KMS-11 (cell line): ENCODE measurements at regions not wholly inside any gene's neighbourhood (a gene's known extent, or its start where the extent isn't known, plus 50 kb on each side); places are given as distances from the start of the nearest gene placed in this dataset.

Experiments
- H2AFZ ChIP-seq: fragments of 200-600 bp; sonication (generic); 2 replicates; pipeline ENCODE4 v1.6.1; 2016; ENCODE audit warnings: antibody characterized with exemption, mixed run types, low read depth
- H3K27ac ChIP-seq: fragments of 200-600 bp; sonication (generic); 2 replicates; pipeline ENCODE4 v1.6.1; 2016; ENCODE audit warnings: mild to moderate bottlenecking, mixed run types
- H3K27me3 ChIP-seq: fragments of 200-600 bp; sonication (generic); 2 replicates; pipeline ENCODE4 v1.6.1; 2017; ENCODE audit warnings: mild to moderate bottlenecking, low read depth, mixed run types, moderate library complexity; ENCODE audit not compliant: insufficient read depth
- H3K36me3 ChIP-seq: fragments of 200-600 bp; sonication (generic); 2 replicates; pipeline ENCODE4 v1.6.1; 2017; ENCODE audit warnings: mild to moderate bottlenecking, mixed run types; ENCODE audit not compliant: insufficient read depth
- H3K4me1 ChIP-seq: fragments of 200-600 bp; sonication (generic); 2 replicates; pipeline ENCODE4 v1.6.1; 2016; ENCODE audit warnings: mild to moderate bottlenecking, low read depth, mixed run types; ENCODE audit not compliant: poor library complexity, severe bottlenecking
- H3K4me2 ChIP-seq: fragments of 200-600 bp; sonication (generic); 2 replicates; pipeline ENCODE4 v1.7.0; 2016; ENCODE audit warnings: mild to moderate bottlenecking, mixed run types
- H3K4me3 ChIP-seq: fragments of 200-600 bp; sonication (generic); IDR thresholded peaks from 2 replicates; pipeline ENCODE4 v1.6.1; 2017; ENCODE audit warnings: low read depth, low read length, mixed read lengths; ENCODE audit not compliant: insufficient read depth
- H3K79me2 ChIP-seq: fragments of 200-600 bp; sonication (generic); 2 replicates; pipeline ENCODE4 v1.6.1; 2016; ENCODE audit warnings: low read depth, mixed run types; ENCODE audit not compliant: insufficient read depth
- H3K9ac ChIP-seq: fragments of 200-600 bp; sonication (generic); 2 replicates; pipeline ENCODE4 v1.6.1; 2016; ENCODE audit warnings: mild to moderate bottlenecking, mixed run types
- H4K20me1 ChIP-seq: fragments of 200-600 bp; sonication (generic); 2 replicates; pipeline ENCODE4 v1.6.1; 2016; ENCODE audit warnings: mild to moderate bottlenecking, mixed run types; ENCODE audit not compliant: insufficient read depth
- CTCF ChIP-seq: fragments of 200-600 bp; sonication (generic); conservative IDR thresholded peaks from 2 replicates; pipeline ENCODE4 v1.6.1; 2017; ENCODE audit warnings: low read depth, mild to moderate bottlenecking, antibody characterized with exemption, low read length, moderate library complexity, mixed read lengths

- H3K4me2 ChIP-seq: no peak overlapping the region
These were observed 710.0 kb upstream of the PTBP2 start for GRCh38 chr1:96011606-96012005.

DNA sequence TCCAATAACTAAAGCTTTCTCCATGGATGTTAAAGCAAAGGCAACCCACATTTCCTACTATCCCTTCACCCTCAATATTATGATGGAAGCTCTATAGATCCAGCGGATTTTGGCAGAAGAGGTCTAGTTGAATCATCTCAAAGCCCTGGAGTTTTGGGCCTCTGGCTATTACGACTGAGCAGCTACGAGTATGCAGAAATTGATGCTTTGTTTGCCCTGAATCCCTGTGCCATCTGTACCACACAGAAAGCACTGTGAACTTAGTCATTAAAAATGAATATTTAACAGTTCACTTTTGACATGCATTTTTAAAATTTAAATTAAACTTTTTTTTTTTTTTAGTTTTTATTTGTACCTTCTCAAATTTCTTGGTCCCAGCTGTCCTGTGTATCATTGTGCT, 705.4 kb upstream of the PTBP2 start:
- H4K20me1 ChIP-seq: no peaks in the 10 kb centered on the region
- TF ChIP-seq CTCF: no peak

More at GRCh38 chr1:96011606-96012005, 710.0 kb upstream of the PTBP2 start:
- no peaks in the 10 kb centered on the region for H3K79me2 ChIP-seq
- H2AFZ ChIP-seq: no peak overlapping the region
- no peaks in the 10 kb centered on the region for H4K20me1 ChIP-seq
- no peak overlapping the region for H3K4me3 ChIP-seq
- H3K27me3 ChIP-seq: no peaks in the 10 kb centered on the region
- H3K4me1 ChIP-seq: no peaks in the 10 kb centered on the region
- no peak overlapping the region for H3K9ac ChIP-seq
- TF ChIP-seq CTCF: no peak
- no peak overlapping the region for H3K27ac ChIP-seq
- no peaks in the 10 kb centered on the region for H3K36me3 ChIP-seq

DNA sequence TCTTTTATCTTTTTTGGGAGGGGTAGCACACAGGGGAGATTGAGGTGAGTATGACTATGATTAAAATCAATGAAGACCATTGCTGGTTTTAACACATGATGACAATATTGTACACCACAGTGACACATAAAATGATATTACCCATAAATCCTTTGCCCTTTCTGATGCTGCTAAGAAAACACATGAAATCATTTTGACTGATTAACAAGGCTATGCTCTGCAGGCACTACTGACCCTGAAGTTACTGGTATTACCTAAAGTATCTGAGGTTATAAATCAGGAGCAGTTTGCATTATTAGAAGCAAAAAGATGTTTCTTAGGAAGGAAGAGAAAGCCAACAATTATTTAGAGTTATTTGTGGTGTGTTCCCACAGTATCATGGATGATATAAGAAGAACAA, 701.2 kb upstream of the PTBP2 start:
- no peaks in the 10 kb centered on the region for H3K79me2 ChIP-seq
- H3K4me3 ChIP-seq: no peak overlapping the region
- no peak for TF ChIP-seq CTCF
- H3K4me1 ChIP-seq: no peaks in the 10 kb centered on the region
- no peaks in the 10 kb centered on the region for H3K36me3 ChIP-seq
- H3K27me3 ChIP-seq: no peaks in the 10 kb centered on the region
- no peaks in the 10 kb centered on the region for H4K20me1 ChIP-seq
- H3K9ac ChIP-seq: no peak overlapping the region
- no peak overlapping the region for H3K27ac ChIP-seq
- no peak overlapping the region for H3K4me2 ChIP-seq
- H2AFZ ChIP-seq: no peak overlapping the region

More for the DNA sequence above, 705.4 kb upstream of the PTBP2 start:
- H3K9ac ChIP-seq: no peak overlapping the region
- H3K4me2 ChIP-seq: no peak overlapping the region
- H3K36me3 ChIP-seq: no peaks in the 10 kb centered on the region
- H3K4me3 ChIP-seq: no peak overlapping the region
- no peak overlapping the region for H2AFZ ChIP-seq
- no peaks in the 10 kb centered on the region for H3K79me2 ChIP-seq
- H3K4me1 ChIP-seq: no peaks in the 10 kb centered on the region
- no peak overlapping the region for H3K27ac ChIP-seq
- H3K27me3 ChIP-seq: no peaks in the 10 kb centered on the region

DNA sequence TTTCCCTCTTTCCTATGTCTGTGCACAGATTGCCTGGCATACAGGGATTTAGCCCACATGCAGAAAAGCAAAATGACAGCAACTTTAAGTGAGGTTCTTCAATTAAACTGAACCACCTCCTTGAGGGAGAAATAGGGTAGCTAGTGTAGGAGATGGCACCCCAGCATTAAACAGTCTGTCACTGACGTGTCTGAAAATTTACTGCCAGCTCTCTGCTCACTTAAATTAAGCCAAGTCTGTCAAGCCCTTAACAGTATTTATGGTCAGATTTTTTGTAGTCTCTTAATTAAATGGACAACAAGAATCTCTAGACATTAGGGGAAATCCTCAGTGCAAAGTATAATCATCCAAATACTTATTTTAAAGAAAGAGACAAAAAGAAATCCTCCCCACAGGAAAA, 696.5 kb upstream of the PTBP2 start:
- Histone ChIP-seq H3K27ac (no peak overlapping the region), H3K27me3 (no peaks in the 10 kb centered on the region), H3K4me1 (no peaks in the 10 kb centered on the region), H3K4me2 (no peak overlapping the region), H3K79me2 (no peaks in the 10 kb centered on the region), H4K20me1 (no peaks in the 10 kb centered on the region), H3K36me3 (no peaks in the 10 kb centered on the region), H2AFZ (no peak overlapping the region), H3K9ac (no peak overlapping the region), H3K4me3 (no peak overlapping the region)
- no peak for TF ChIP-seq CTCF

GRCh38 chr1:96028071-96028470, 693.5 kb upstream of the PTBP2 start:
- Histone ChIP-seq H3K27ac (no peak overlapping the region), H3K4me2 (no peak overlapping the region), H3K36me3 (no peaks in the 10 kb centered on the region), H3K79me2 (no peaks in the 10 kb centered on the region), H3K27me3 (no peaks in the 10 kb centered on the region), H2AFZ (no peak overlapping the region), H3K4me3 (no peak overlapping the region), H3K9ac (no peak overlapping the region), H3K4me1 (no peaks in the 10 kb centered on the region), H4K20me1 (no peaks in the 10 kb centered on the region)
- TF ChIP-seq CTCF: no peak
